HG02973 (cell line): ENCODE measurements at regions not wholly inside any gene's neighbourhood (a gene's known extent, or its start where the extent isn't known, plus 50 kb on each side); places are given as distances from the start of the nearest gene placed in this dataset.
"Not testable (repeated sequence)": the region's sequence is repeated elsewhere in the genome, so short reads cannot be mapped to it uniquely, and the experiment has no call there.

ENCODE experiments used
- ATAC-seq: cut with Tn5 transposase; IDR thresholded peaks from one replicate; pipeline ENCODE4 v1.9.1; 2021; ENCODE audit warnings: moderate library complexity; ENCODE audit not compliant: unreplicated experiment

GRCh38 chr9:65566018-65566417 lies 109.7 kb upstream of the ZNG1E start:
- not testable (repeated sequence) for ATAC-seq

DNA sequence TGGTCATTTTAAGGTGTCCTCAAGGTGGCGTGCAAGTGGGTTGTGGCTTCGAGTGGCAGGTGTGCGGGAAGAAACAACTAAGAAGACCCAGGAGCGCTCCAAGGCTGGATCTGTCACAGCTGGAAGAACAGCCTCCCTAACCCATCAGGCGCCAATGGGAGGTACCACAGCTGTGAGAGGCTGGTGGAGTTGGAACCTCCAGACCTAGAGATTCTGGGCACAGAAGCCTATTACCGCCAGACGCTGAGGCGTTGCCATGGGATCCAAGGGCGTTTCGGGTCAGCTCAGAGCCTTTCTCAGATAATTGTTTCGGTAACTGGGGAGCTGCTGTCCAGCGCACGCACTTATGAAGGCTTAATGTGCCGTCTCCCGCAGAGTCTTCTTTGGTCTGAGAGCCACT lies 156.7 kb upstream of the ZNG1E start:
- ATAC-seq: not testable (repeated sequence)

DNA sequence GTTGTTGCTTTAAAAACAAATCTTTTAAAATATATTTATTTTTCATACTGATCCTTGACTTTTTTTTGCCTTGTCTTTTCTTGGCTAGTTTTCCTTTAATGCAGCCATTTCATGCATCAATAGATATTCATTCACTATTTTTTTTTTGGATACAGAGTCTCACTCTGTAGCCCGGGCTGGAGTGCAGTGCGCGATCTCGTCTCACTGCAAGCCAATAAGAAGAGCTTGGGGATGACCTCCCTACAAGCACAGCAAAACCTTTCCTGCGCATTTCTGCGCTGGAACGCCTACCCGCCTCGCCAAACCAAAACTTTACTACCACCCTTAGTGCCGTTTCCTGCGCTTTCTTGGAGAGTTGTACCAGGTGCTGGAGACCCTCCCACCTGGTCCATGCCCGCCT lies 161.3 kb upstream of the ZNG1E start:
- ATAC-seq: not testable (repeated sequence)

DNA sequence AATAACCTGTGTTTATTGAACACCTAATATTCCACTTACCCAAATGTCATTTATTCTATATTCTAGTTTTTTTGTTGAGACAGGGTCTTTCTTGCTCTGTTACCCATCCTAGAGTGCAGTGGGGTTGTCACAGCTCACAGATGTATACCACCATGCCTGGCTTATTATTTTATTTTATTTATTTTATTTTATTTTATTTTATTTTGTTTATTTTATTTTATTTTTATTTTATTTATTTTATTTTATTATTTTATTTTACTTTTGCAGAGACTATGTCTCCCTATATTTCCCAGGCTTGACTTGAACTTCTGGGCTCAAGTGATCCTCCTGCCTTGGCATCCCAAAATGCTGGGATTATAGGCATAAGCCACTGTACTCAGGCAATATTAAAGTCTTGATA lies 167.8 kb upstream of the ZNG1E start:
- not testable (repeated sequence) for ATAC-seq

GRCh38 chr9:65504686-65505085 lies 171.0 kb upstream of the ZNG1E start:
- not testable (repeated sequence) for ATAC-seq

GRCh38 chr9:65503696-65504095 lies 172.0 kb upstream of the ZNG1E start:
- not testable (repeated sequence) for ATAC-seq

DNA sequence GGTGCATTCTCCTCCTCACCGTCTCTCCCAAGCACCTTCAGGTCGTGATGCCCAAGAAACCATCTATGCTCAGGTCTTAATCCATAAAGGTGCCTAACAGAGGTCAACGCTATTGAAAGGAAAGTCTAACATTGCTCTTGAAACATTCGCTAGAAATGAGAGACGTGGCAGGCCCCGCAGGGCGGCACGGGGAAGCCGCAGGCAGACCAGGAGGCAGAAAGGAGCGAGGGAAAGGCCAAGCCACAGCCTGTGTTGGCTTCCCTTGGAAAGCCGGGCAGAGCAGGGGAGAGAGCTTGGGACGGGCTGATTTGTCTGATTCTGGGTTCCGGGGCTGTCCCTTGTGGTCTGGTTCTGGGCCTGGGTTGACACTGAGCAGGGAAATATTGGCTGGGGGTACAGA lies 192.8 kb upstream of the ZNG1E start:
- not testable (repeated sequence) for ATAC-seq

DNA sequence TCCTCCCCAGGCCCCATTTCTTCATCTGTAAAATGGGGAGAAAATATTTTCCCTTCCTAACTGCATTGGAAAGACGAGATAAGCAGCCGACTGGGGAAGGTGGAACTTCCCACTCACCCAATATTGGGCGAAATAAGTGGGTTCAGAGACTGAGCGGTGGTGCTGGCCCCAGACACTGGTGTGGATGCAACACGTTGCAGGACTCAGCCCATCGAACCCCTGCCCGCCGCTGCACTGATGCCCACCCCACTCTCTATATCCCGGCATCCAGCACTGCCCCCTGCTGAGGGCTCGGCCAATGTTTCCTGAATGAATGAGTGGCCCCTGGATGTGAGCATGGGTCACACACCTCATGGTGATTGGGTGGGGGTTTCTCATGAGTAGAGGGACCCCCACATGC lies 194.4 kb upstream of the ZNG1E start:
- not testable (repeated sequence) for ATAC-seq

DNA sequence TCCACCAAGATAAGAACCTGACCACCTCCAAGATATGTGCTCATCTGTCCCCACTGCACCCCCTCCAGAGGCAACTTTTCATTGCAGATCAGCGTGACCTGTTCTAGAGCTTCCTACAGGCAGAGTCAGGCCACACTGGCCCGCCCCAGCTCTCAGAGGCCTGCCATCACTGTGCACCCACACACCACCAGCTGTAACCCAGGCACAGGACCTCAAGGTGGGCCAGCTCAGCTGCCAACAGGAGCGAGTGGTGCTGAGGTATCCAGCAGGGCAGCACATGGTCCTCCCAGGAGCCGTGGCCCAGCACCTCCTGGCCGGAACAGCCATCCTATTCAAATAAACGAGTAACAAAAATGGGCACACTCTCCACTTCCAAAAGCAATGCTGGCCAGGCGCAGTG lies 189.9 kb upstream of the FOXD4L5 start:
- ATAC-seq: not testable (repeated sequence)

DNA sequence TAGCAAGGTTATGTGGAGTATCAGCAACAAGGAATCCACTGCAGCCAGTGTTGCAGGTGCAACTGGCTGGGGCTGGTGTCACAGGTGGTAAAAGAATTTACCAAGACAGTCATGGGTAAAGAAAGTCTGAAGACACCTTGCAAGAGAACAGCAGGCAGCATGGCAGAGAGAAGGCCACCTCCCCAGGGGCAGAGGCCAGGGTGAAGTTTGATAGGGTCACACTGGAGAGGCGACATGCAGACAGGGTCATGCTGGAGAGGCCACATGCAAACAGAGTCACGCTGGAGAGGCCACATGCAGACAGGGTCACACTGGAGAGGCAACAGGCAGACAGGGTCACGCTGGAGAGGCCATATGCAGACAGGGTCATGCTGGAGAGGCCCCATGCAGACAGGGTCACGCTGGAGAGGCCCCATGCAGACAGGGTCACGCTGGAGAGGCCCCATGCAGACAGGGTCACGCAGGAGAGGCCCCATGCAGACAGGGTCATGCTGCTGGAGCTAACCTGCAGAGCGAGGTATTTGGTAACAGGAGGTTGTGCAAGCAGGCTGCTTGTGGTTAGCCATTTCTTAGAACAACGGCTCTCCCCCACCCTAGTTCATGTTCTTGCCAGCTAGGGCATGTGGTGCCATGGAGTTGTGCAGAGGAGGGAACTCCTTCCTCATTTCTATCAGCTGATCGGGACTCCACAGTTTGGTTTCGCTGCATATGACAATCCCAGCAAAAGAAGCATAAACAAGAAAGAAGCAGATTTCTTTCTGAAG lies 188.2 kb upstream of the FOXD4L5 start:
- not testable (repeated sequence) for ATAC-seq

DNA sequence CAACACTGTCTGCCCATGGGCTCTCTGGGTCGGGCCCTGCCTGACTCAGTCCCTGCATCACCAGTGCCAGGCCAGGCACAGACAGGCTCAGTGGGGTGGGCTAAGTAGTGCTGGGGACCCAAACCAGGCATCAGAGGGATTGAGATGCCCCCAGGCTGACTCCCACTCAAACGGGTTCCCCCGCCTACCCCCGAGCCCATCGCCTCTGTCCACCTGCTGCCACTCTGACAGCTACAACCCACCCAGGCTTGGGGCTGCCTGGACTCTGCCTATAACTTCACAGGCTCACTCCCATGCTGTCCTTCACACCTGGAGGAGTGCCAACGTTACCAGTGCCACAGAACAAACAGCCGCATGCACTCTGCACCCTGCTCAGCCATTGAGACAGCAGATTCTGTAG lies 186.1 kb upstream of the FOXD4L5 start:
- ATAC-seq: not testable (repeated sequence)

- not testable (repeated sequence) for ATAC-seq
These were observed 182.1 kb upstream of the FOXD4L5 start for GRCh38 chr9:65466911-65467734.

- ATAC-seq: not testable (repeated sequence)
These were observed 180.4 kb upstream of the FOXD4L5 start for GRCh38 chr9:65465246-65465895.

DNA sequence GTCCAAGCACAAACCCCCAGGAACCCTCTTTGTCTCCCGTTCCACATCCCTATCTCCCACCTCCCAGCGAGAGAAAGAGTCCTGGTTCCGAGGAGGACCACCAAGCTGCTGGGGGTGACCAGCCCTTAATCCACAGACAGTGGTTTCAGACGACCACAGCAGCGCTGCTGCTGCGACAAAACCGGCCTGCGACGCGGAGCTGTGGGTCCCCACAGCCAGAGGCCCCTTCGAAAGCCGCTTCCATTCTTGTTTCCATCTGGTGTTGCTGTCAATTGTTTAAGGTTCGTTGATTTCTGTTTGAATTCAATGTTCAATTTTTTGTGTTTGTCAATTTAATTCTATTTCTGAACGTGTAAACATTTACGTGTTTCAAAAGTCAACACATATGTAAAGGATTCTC lies 177.5 kb upstream of the FOXD4L5 start:
- ATAC-seq: not testable (repeated sequence)

GRCh38 chr9:65459756-65460320 lies 174.8 kb upstream of the FOXD4L5 start:
- no peak for ATAC-seq

GRCh38 chr9:65458992-65459391 lies 174.0 kb upstream of the FOXD4L5 start:
- no peak for ATAC-seq

DNA sequence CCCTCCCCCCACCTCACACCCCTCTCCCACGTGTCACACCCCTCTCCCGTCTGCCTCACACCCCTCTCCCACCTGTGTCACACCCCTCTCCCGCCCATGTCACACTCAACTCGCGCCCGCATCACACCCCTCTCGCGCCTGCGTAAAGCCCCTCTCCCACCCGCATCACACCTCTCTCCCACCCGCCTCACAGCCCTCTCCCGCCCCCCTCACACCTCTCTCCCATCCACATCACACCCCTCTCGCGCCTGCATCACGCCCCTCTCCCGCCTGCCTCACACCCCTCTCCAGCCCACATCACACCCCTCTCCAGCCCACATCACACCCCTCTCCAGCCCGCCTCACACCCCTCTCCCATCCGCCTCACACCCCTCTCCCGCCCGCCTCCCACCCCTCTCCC lies 173.5 kb upstream of the FOXD4L5 start:
- no peak for ATAC-seq

- not testable (repeated sequence) for ATAC-seq
These were observed 172.0 kb upstream of the FOXD4L5 start for GRCh38 chr9:65456991-65457390.

- not testable (repeated sequence) for ATAC-seq
These were observed 171.0 kb upstream of the FOXD4L5 start for GRCh38 chr9:65455751-65456647.

- ATAC-seq: not testable (repeated sequence)
These were observed 170.1 kb upstream of the FOXD4L5 start for GRCh38 chr9:65455136-65455535.
